Ammon's horn (tissue), 1 donor: ENCODE measurements at regions not wholly inside any gene's neighbourhood (a gene's known extent, or its start where the extent isn't known, plus 50 kb on each side); places are given as distances from the start of the nearest gene placed in this dataset.
A peak's percentile ranks its signal among the peaks of the same experiment; 100 is the strongest.

ENCODE experiments used
- DNase-seq: peaks from one replicate; pipeline ENCODE4 v3.0.0-alpha.2; 2016; ENCODE audit warnings: low spot score

DNA sequence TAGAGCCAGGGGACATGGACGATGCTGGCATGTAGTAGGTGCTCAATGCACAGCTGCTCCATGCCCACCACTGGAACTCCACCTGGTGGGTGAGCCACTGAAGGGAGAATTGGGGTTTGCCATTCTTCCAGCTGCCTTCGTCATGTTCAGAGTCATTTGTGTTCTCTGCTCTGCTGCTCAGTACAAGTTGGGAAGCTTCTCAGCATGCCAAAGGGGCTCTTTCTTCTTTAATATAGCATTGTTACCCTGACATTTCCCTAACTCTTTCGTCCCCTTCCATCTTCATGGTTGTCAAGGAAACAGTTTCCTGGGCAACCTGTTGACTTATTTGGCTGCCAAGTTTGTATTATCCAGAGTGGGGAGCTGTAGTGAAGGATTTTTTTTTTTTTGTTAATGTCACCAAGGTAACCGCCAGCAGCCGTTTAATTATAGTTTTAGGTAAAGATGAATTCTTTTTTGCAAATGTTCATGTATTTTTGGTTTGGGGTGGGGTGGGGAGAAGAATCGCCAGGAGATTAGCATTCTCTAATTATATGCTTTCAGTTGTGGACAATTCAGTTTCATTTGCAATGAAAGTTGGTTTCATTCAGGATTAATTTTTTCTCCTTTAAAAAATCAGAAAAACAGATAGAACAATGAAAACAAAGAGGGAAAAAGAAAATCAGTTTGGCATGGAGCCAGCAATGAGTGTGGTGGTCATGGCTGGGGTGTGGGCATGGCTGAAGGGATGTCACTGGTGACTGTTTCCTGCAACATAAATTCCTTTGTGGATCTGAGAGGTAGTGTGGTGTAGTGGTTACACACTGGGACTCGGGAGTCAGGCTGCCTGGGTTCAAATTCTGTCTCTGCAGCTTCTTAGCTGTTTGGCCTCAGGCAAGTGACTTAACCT, 73.0 kb upstream of the KCNG1 start:
- DNase-seq = peak; percentile 63

GRCh38 chr20:51094221-51094620, 71.3 kb upstream of the KCNG1 start:
- no peak for DNase-seq

- DNase-seq = no peak
These were observed 70.4 kb upstream of the KCNG1 start for GRCh38 chr20:51093240-51093763.

GRCh38 chr20:51092338-51092737, 69.4 kb upstream of the KCNG1 start:
- no peak for DNase-seq

DNA sequence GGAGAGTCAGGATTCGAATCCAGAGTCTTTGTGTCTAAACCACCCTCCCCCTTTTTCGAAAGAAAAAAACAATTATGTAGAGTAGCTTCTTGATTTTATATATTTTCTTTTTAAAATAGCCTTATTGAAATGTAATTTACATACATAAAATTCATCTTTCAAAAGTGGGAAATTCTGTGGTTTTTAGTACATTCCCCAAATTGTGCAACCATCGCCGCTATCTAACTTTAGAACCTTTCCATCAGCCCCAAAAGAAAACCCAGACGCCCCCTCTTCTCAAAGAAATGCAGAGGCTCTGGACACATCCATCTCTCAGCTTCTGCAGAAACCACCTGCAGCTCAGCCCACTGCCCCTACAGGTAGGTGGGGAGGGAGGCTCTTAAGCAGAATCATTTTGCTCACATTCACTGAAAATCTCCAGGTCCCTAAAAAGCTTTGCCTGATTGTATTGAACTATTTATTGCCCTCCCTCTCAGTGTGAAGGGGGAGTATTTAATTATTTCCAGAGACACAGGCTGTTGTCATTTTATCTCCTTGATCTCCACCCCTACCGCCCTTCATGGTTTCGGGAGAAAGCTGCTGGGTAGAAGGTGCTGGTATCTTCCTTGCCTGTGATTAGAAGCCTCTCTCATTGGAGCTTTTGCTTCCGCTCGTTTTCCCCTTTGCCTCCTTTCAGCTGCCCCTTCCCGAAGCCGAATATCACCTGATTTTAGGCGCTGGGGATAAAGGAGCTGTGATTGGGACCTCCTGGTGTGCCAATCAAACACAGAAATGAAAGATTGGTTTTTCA, 68.7 kb upstream of the KCNG1 start:
- no peak for DNase-seq

- DNase-seq = no peak
These were observed 66.9 kb upstream of the KCNG1 start for GRCh38 chr20:51089840-51090239.

DNA sequence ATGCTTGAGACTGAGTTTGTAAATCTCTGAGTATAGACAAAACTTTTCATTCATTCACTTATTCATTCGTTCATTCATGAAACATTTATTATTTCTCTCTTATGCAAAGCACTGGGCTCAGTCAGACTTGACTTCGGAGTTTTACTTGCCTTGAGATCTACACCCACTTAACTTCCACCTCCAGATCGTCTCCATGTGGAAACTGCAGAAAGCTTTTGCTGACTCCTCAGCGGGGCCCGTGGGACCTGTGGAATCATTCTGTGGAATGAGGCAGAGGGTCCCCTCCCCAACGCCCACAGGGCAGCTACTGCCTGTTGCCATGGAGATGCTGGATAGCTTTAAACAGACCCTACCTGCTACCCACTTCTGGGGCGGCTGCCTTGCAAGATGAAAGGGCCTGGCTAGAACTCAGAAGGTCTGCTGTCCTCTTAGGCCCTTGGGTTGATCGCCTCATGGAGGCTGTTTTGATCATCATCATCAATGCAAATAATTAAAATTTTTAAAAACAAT, 66.4 kb upstream of the KCNG1 start:
- DNase-seq = no peak

DNA sequence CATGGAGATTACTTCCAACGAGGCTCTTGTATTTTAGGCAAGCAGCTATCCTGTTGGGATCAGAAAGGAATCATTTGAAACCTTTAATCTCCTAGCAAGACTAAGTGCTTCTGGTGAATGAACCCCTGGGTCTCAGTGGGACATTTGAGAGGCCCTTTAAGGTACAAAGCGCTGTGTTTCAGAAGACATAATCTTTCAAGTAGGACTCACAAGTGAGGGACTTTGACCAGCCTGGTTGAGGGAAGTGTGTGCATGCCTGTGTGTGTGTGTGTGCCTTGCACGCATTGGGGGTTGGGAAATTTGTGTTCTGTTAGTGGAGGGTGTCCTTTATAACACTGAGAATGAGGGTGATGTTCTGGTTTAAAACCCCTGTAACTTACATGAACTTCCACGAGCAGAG, 64.4 kb upstream of the KCNG1 start:
- no peak for DNase-seq

DNA sequence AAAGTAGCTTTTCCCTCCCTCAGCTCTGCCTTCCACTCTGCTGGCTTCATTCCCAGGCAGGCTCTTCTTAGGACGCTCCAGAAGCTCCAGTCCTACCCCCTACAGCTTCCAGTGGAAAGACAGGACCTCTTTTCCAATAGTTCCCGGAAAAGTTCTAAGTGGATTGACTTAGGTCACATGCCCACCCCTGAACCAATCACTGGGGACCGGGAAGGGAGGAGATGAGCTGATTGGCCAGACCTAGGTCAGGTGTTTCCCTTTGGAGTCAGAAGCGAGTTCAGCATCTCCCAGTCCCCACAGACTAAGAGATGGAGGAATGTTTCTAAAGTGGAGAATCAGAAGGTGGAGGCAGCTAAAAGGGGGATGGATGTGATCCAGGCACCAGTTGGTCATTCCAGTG, 62.9 kb upstream of the KCNG1 start:
- no peak for DNase-seq

DNA sequence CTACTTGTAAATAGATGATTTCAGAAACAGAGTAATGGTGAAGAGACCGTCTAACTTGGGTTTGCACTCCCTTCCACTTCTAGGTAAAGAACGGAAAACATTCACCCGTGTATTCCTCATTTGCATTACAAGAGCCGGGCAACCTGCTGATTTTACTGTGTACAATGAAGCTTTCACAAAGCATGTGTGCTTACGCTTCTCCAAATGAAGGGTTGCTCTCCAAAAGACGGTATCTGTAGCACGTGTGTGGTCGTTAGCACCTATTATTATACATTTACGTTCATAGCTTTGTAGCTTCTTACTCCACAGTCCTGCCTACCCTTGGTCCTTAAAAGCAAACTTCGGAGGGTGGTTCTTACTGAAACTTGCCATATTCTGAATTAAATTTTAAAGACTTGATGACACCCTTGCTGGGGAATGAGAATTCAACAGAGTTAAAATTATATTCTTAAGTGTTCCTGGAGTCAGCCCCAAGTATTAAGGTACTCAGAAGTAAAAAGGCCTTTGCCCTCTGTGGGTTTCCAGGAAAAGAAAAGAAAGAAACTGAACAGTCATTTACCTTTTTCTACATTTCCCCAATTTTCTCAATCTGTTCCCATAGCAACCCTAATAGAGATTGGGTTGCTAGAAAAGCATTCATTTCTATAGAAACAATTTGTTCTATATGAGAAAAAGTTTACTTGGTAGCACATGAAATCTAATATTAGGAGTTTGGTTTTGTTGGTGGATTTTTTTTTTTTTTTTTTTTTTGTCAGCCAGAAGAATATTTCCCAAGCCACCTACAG, 61.9 kb upstream of the KCNG1 start:
- no peak for DNase-seq

DNA sequence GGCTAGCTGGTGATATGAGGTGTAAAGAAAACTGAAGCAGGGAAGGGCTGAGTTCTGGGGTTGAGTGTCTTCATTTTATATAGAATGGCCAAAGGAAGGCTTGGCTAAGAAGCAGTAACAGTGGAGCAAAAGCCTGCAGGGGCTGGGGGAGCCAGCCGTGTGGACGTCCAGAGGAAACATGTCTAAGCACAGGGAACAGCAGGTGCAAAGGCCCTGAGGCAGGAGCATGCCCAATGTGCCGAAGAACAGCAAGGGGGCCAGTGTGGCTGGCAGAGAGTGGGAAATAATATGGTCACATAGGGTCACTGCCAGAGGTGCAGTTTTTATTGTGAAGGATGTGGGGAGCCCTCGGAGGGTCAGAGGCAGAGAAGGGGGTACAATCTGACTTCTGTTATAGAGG, 60.5 kb upstream of the KCNG1 start:
- no peak for DNase-seq

- DNase-seq = no peak
These were observed 60.1 kb upstream of the KCNG1 start for GRCh38 chr20:51082988-51083387.

- DNase-seq = no peak
These were observed 57.6 kb upstream of the KCNG1 start for GRCh38 chr20:51080516-51080915.

- no peak for DNase-seq
These were observed 56.6 kb upstream of the KCNG1 start for GRCh38 chr20:51079488-51079887.

- DNase-seq = no peak
These were observed 54.8 kb upstream of the KCNG1 start for GRCh38 chr20:51077686-51078060.

DNA sequence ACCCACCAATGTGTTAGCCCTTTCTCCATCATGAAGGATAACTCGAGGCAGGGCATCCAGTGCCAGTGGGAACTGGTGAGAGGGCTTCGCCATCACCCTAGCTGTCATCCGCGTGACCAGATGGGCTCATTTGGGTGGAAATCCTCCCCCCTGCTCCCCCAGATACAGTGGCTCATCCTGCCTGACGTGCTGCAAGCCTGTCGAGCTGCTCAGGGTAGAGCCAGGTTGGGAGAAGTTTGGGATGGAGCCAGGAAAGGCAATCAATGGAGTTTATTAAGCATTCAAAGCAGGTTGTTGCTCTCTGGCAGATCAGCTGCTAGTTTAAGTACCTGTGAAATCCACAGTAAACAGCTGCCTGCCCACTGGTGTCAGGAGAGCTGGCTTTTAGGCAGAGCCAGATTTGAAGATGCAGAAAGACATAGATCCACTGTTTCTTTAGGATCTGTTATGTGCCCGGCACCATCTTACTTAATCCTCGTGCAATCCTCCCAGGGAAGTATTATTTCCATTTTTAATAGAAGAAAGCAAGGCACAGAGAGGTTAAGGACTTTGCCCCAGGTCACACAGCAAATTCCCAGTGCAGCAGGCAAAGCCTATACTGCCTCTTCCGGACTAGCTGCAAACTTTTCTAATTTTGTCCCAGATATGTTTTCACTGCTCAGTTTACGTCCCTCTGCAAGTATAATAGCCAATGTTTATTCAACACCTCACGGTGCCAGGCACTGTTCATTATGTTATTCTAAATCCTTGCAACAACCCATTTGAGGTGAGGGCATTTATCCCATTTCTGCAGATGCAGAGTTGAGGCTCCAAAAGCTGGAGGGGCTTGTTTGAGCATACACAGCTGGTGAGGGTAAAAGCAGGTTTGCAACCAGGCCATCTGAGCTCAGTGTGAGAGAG, 54.1 kb upstream of the KCNG1 start:
- no peak for DNase-seq

DNA sequence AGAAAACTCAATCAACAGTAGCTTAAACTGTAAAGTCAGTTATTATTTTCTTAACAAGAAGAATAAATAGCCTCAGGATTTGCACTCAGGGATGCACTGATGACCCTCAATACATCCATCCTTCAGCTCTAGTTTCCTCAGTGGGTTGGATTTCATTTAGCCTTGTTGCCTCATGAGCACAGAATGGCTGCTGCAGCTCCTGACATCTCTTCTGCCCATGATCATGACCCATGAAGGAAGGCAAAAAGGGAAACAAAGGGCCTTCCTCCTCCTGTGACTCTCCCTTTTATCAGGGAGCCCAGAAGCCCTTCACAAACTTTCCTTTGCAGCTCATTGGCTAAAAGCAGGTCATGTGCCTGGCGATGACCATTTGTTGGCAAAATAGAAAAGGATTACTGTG, 51.2 kb upstream of the KCNG1 start:
- DNase-seq = no peak
